ENCODE measurements at regions not wholly inside any gene's neighbourhood (a gene's known extent, or its start where the extent isn't known, plus 50 kb on each side); places are given as distances from the start of the nearest gene placed in this dataset.

DNA sequence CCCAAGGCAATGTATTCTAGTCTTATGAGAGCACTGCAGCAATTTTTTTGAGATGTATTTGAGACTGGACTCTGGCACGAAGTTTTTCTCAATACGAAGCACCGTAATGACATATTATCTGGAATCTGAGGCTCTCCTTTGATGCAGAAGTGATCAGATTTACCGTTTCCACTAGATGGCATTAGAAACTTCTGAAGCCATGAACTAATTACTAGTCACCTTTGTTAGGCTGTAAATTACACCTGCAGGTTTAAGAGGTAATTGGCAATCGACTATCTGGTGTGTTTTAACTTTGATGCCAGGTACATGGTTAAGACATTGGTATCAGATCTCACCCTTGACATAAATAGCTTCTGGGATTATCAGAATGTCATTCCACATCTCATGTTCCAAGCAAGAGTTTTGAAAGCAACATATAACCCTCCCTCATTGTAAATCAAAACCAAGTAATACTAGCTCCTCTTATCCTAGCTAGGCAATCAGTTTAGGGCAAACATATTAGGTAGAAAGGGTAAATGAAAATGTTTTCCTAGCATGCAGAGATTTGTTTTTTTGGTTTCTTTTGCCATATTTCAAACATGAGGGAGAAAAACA is 254.6 kb upstream of the SPRED2 start:
- TF ChIP-seq, protein P1, sequence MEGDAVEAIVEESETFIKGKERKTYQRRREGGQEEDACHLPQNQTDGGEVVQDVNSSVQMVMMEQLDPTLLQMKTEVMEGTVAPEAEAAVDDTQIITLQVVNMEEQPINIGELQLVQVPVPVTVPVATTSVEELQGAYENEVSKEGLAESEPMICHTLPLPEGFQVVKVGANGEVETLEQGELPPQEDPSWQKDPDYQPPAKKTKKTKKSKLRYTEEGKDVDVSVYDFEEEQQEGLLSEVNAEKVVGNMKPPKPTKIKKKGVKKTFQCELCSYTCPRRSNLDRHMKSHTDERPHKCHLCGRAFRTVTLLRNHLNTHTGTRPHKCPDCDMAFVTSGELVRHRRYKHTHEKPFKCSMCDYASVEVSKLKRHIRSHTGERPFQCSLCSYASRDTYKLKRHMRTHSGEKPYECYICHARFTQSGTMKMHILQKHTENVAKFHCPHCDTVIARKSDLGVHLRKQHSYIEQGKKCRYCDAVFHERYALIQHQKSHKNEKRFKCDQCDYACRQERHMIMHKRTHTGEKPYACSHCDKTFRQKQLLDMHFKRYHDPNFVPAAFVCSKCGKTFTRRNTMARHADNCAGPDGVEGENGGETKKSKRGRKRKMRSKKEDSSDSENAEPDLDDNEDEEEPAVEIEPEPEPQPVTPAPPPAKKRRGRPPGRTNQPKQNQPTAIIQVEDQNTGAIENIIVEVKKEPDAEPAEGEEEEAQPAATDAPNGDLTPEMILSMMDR (IDR thresholded peaks at IDR 0.05): peak; percentile 44; the same call in 1 of the 2 replicates
- TF ChIP-seq POLR2AphosphoS5 (IDR thresholded peaks at IDR 0.05; ENCODE audit: low read depth, low read length): no peak
- TF ChIP-seq SIN3A (IDR thresholded peaks at IDR 0.05; ENCODE audit: borderline replicate concordance, insufficient read depth, low read depth, low read length): no peak
- no peak for TF ChIP-seq REST (IDR thresholded peaks at IDR 0.05; ENCODE audit: insufficient read depth in 1 of 2, low read depth in 2 of 2, low read length in 1 of 2)
- TF ChIP-seq TCF7L2 (IDR thresholded peaks at IDR 0.05; ENCODE audit: low read depth, low read length): no peak

Measured in Panc1 (cell line).